Fibroblast of lung (primary cell): ENCODE measurements at regions not wholly inside any gene's neighbourhood (a gene's known extent, or its start where the extent isn't known, plus 50 kb on each side); places are given as distances from the start of the nearest gene placed in this dataset.

Source experiments
- CTCF ChIP-seq, 2 donors: IDR thresholded peaks in 1 of 2; conservative IDR thresholded peaks in 1 of 2; 1 replicate in 1 of 2; 2 replicates in 1 of 2; pipeline ENCODE4 v1.5.1; 2011 to 2012; ENCODE audit warnings: low read length in 2 of 2, control low read depth in 1 of 2, inconsistent platforms in 1 of 2, low read depth in 1 of 2, mild to moderate bottlenecking in 1 of 2
- EZH2 ChIP-seq: IDR thresholded peaks from 2 replicates; pipeline ENCODE4 v1.5.1; 2012; ENCODE audit warnings: low read length, control low read depth, mild to moderate bottlenecking; ENCODE audit errors: missing control alignments

GRCh38 chr3:22537560-22537959 lies 665.6 kb upstream of the UBE2E2 start:
- TF ChIP-seq CTCF (conservative IDR thresholded peaks at IDR 0.05 in 1 of 2, IDR thresholded peaks at IDR 0.05 in 1 of 2; ENCODE audit: low read depth in 1 of 2, low read length in 2 of 2) (no peak), EZH2 (no peak)
